ENCODE measurements at regions not wholly inside any gene's neighbourhood (a gene's known extent, or its start where the extent isn't known, plus 50 kb on each side); places are given as distances from the start of the nearest gene placed in this dataset.

DNA sequence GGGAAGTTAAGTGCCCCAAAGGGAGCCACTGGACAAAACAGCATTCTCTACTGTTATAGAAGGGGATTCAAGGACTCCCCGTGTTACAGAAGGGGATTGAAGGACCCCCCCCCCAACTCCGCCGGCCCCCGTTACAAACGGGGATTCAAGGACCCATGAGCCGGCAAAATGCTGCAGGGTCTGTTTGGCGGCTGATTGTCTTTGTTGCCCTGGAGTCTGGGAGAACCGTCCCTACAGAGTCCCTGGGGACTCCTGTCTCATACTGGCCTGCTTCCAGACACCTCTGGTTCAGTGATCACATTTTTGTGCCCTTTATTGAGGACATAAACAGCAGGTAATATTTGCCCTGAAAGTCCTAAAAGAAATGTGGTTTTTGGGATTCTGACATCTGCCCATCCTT lies 96.4 kb downstream of the SYF2 start:
- TF ChIP-seq, protein P1, sequence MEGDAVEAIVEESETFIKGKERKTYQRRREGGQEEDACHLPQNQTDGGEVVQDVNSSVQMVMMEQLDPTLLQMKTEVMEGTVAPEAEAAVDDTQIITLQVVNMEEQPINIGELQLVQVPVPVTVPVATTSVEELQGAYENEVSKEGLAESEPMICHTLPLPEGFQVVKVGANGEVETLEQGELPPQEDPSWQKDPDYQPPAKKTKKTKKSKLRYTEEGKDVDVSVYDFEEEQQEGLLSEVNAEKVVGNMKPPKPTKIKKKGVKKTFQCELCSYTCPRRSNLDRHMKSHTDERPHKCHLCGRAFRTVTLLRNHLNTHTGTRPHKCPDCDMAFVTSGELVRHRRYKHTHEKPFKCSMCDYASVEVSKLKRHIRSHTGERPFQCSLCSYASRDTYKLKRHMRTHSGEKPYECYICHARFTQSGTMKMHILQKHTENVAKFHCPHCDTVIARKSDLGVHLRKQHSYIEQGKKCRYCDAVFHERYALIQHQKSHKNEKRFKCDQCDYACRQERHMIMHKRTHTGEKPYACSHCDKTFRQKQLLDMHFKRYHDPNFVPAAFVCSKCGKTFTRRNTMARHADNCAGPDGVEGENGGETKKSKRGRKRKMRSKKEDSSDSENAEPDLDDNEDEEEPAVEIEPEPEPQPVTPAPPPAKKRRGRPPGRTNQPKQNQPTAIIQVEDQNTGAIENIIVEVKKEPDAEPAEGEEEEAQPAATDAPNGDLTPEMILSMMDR (IDR thresholded peaks at IDR 0.05), result no peak
- TF ChIP-seq EZH2 (IDR thresholded peaks at IDR 0.05; ENCODE audit: borderline replicate concordance, insufficient read depth, low read depth, low read length, poor library complexity, severe bottlenecking), result no peak
